Loucy (cell line): ENCODE measurements at regions not wholly inside any gene's neighbourhood (a gene's known extent, or its start where the extent isn't known, plus 50 kb on each side); places are given as distances from the start of the nearest gene placed in this dataset.

Experiments used
- H2AFZ ChIP-seq: fragments of 200-600 bp; sonication (generic); 2 replicates; pipeline ENCODE4 v1.6.0; 2016; ENCODE audit warnings: antibody characterized with exemption, mild to moderate bottlenecking, low read length, moderate library complexity
- H3F3A ChIP-seq: fragments of 200-600 bp; 2 replicates; pipeline ENCODE4 v1.6.0; 2016; ENCODE audit warnings: antibody characterized with exemption, low read depth, mild to moderate bottlenecking
- H3K27me3 ChIP-seq: fragments of 200-600 bp; sonication (generic); 2 replicates; pipeline ENCODE4 v1.6.1; 2014; ENCODE audit warnings: low read length, mild to moderate bottlenecking; ENCODE audit not compliant: insufficient read depth, poor library complexity, severe bottlenecking
- H3K36me3 ChIP-seq: fragments of 200-600 bp; sonication (generic); 2 replicates; pipeline ENCODE4 v1.6.1; 2016; ENCODE audit warnings: low read length; ENCODE audit not compliant: insufficient read depth
- H3K4me1 ChIP-seq: fragments of 200-600 bp; sonication (generic); 2 replicates; pipeline ENCODE4 v1.5.1; 2014; ENCODE audit warnings: low read length, mild to moderate bottlenecking; ENCODE audit not compliant: insufficient read depth, poor library complexity, severe bottlenecking
- H3K4me2 ChIP-seq: fragments of 200-600 bp; sonication (generic); 2 replicates; pipeline ENCODE4 v1.6.0; 2014; ENCODE audit warnings: antibody characterized with exemption, low read length, low read depth, mild to moderate bottlenecking; ENCODE audit not compliant: poor library complexity, severe bottlenecking
- H3K4me3 ChIP-seq: fragments of 200-600 bp; sonication (generic); 2 replicates; pipeline ENCODE4 v1.5.1; 2014; ENCODE audit warnings: low read length, mild to moderate bottlenecking, mixed read lengths; ENCODE audit not compliant: poor library complexity, severe bottlenecking
- H3K79me2 ChIP-seq: fragments of 200-600 bp; sonication (generic); 2 replicates; pipeline ENCODE4 v1.6.1; 2014; ENCODE audit warnings: low read length; ENCODE audit not compliant: insufficient read depth
- H3K9ac ChIP-seq: fragments of 200-600 bp; sonication (generic); 2 replicates; pipeline ENCODE4 v1.6.0; 2014; ENCODE audit warnings: mild to moderate bottlenecking, low read depth, low read length, moderate library complexity; ENCODE audit not compliant: poor library complexity, severe bottlenecking
- H3K9me2 ChIP-seq: fragments of 200-600 bp; sonication (generic); replicated peaks from 2 replicates; pipeline ENCODE4 v1.6.1; 2016; ENCODE audit warnings: low read depth, low read length, mixed read lengths
- H3K9me3 ChIP-seq: fragments of 200-600 bp; sonication (generic); 2 replicates; pipeline ENCODE4 v1.6.1; 2014; ENCODE audit warnings: mild to moderate bottlenecking, antibody characterized with exemption, low read length, low read depth; ENCODE audit not compliant: insufficient read depth
- H4K20me1 ChIP-seq: fragments of 200-600 bp; sonication (generic); 2 replicates; pipeline ENCODE4 v1.6.0; 2014; ENCODE audit warnings: antibody characterized with exemption, low read length, mild to moderate bottlenecking; ENCODE audit not compliant: insufficient read depth, poor library complexity, severe bottlenecking
- EZH2phosphoT487 ChIP-seq: fragments of 200-600 bp; IDR thresholded peaks from 2 replicates; pipeline ENCODE4 v1.6.1; 2018; ENCODE audit warnings: antibody characterized with exemption, mild to moderate bottlenecking, moderate library complexity, borderline replicate concordance
- TF ChIP-seq, protein P1 (sequence below): fragments of 200-600 bp; sonication (generic); conservative IDR thresholded peaks from 2 replicates; pipeline ENCODE4 v1.5.1; 2014; ENCODE audit warnings: mild to moderate bottlenecking, antibody characterized with exemption, low read length

GRCh38 chr5:63674881-63675280 lies 287.4 kb downstream of the HTR1A start:
- Histone ChIP-seq H3K4me2 (no peak overlapping the region), H3K9ac (no peak overlapping the region), H3K27me3 (no peaks in the 10 kb centered on the region), H3F3A (no peaks in the 10 kb centered on the region), H3K79me2 (no peaks in the 10 kb centered on the region), H3K9me3 (peaks cover 4% of the 10 kb centered on the region; the same call in 1 of the 2 replicates), H3K36me3 (no peaks in the 10 kb centered on the region), H2AFZ (no peak overlapping the region), H3K9me2 (no peaks in the 10 kb centered on the region), H3K4me1 (no peaks in the 10 kb centered on the region), H4K20me1 (no peaks in the 10 kb centered on the region), H3K4me3 (no peak overlapping the region)
- no peak for TF ChIP-seq EZH2phosphoT487
- TF ChIP-seq, protein P1, sequence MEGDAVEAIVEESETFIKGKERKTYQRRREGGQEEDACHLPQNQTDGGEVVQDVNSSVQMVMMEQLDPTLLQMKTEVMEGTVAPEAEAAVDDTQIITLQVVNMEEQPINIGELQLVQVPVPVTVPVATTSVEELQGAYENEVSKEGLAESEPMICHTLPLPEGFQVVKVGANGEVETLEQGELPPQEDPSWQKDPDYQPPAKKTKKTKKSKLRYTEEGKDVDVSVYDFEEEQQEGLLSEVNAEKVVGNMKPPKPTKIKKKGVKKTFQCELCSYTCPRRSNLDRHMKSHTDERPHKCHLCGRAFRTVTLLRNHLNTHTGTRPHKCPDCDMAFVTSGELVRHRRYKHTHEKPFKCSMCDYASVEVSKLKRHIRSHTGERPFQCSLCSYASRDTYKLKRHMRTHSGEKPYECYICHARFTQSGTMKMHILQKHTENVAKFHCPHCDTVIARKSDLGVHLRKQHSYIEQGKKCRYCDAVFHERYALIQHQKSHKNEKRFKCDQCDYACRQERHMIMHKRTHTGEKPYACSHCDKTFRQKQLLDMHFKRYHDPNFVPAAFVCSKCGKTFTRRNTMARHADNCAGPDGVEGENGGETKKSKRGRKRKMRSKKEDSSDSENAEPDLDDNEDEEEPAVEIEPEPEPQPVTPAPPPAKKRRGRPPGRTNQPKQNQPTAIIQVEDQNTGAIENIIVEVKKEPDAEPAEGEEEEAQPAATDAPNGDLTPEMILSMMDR, result no peak

GRCh38 chr5:63655043-63655442 lies 307.2 kb downstream of the HTR1A start:
- Histone ChIP-seq H3K4me2 (no peak overlapping the region), H3F3A (no peaks in the 10 kb centered on the region), H3K4me3 (no peak overlapping the region), H3K9me3 (no peaks in the 10 kb centered on the region), H3K9me2 (no peaks in the 10 kb centered on the region), H3K27me3 (no peaks in the 10 kb centered on the region), H3K36me3 (no peaks in the 10 kb centered on the region), H4K20me1 (no peaks in the 10 kb centered on the region), H3K79me2 (no peaks in the 10 kb centered on the region), H3K9ac (no peak overlapping the region), H2AFZ (no peak overlapping the region), H3K4me1 (no peaks in the 10 kb centered on the region)
- no peak for TF ChIP-seq EZH2phosphoT487
- TF ChIP-seq, protein P1, result no peak

DNA sequence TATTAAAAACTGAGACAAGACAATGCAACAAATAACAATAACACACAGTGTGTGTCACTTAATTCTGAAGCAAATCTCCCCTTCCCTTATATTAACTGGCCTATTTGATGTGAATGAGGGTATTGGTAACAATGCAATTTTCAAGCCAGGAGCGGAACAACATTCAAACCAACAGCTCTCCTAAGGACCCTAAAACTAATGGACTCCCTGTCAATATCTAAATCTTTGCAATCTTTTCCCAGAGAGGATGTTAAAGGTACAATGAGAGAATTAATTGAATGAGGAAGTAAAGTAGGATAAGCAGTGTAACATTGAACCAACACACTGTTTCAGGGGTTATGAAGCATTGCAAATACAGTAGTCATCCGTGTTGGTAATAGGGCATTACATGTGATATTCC lies 311.7 kb downstream of the HTR1A start:
- no peak overlapping the region for H3K9ac ChIP-seq
- no peaks in the 10 kb centered on the region for H3K9me2 ChIP-seq
- TF ChIP-seq, protein P1, result no peak
- TF ChIP-seq EZH2phosphoT487, result no peak
- H2AFZ ChIP-seq, result no peak overlapping the region
- no peaks in the 10 kb centered on the region for H3F3A ChIP-seq
- H3K27me3 ChIP-seq, result no peaks in the 10 kb centered on the region
- no peaks in the 10 kb centered on the region for H3K9me3 ChIP-seq
- no peak overlapping the region for H3K4me3 ChIP-seq
- H3K36me3 ChIP-seq, result no peaks in the 10 kb centered on the region
- no peak overlapping the region for H3K4me2 ChIP-seq
- H3K4me1 ChIP-seq, result no peaks in the 10 kb centered on the region
- no peaks in the 10 kb centered on the region for H3K79me2 ChIP-seq
- H4K20me1 ChIP-seq, result no peaks in the 10 kb centered on the region
